ENCODE measurements at regions not wholly inside any gene's neighbourhood (a gene's known extent, or its start where the extent isn't known, plus 50 kb on each side); places are given as distances from the start of the nearest gene placed in this dataset.
"Not testable (repeated sequence)": the region's sequence is repeated elsewhere in the genome, so short reads cannot be mapped to it uniquely, and the experiment has no call there.

DNA sequence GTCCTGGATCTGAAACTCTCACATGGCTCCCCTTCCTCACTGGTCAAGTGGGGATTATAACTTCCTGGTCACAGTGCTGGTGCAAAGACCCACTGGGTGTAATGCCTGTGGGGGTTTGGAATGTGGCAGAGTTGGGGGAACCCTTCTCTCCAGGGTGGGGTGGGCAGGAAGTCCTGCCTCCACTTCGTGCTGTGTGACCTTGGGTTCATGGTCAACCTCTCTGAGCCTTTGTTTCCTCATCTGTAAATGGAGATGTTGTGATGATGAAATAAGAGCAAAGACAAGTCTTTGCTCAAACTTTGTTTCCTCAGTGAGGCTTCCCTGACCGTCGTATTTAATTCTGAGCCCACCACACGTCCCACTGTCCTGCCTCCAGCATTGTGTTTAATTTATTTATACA is 564.7 kb downstream of the PTPRU start:
- Histone ChIP-seq H3K27ac (no peak overlapping the region), H3K36me3 (ENCODE audit: insufficient read depth) (no peaks in the 10 kb centered on the region), H3K79me2 (ENCODE audit: insufficient read depth, low read depth) (no peaks in the 10 kb centered on the region), H2AFZ (ENCODE audit: low read depth) (no peak overlapping the region), H3K4me3 (IDR thresholded peaks at IDR 0.05; ENCODE audit: insufficient read depth, low read depth, low read length) (no peak overlapping the region), H3K4me1 (ENCODE audit: low read depth, poor library complexity, severe bottlenecking) (no peaks in the 10 kb centered on the region), H4K20me1 (ENCODE audit: insufficient read depth) (no peaks in the 10 kb centered on the region), H3K4me2 (no peak overlapping the region), H3K9ac (no peak overlapping the region), H3K27me3 (ENCODE audit: insufficient read depth, low read depth) (0 out of 2 replicates have a peak, but pooled peaks cover 3% of the 10 kb centered on the region)
- TF ChIP-seq, protein P1, sequence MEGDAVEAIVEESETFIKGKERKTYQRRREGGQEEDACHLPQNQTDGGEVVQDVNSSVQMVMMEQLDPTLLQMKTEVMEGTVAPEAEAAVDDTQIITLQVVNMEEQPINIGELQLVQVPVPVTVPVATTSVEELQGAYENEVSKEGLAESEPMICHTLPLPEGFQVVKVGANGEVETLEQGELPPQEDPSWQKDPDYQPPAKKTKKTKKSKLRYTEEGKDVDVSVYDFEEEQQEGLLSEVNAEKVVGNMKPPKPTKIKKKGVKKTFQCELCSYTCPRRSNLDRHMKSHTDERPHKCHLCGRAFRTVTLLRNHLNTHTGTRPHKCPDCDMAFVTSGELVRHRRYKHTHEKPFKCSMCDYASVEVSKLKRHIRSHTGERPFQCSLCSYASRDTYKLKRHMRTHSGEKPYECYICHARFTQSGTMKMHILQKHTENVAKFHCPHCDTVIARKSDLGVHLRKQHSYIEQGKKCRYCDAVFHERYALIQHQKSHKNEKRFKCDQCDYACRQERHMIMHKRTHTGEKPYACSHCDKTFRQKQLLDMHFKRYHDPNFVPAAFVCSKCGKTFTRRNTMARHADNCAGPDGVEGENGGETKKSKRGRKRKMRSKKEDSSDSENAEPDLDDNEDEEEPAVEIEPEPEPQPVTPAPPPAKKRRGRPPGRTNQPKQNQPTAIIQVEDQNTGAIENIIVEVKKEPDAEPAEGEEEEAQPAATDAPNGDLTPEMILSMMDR (conservative IDR thresholded peaks at IDR 0.05; ENCODE audit: low read depth, low read length), result no peak

DNA sequence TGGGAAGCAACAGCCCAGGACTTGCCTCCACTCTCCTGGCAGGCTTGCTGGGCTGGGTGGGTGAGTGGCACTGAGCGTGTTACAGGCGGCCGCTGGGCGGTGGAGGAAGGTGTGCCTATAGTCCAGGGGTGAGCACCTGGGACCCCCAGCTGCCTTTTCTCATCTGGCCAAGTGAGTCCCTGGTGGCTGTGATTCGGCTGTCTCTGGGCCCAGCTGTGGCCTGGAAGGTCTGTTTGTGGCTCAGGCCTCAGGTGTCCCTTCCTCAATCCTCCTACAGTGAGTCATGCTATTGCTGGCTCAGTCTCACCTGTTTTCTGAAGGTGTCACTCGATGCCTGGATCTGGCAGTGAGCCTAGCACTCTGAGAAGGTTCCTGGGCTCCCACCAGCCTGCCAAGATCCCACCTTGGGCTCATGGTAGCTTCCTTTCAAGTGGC is 564.2 kb downstream of the PTPRU start:
- Histone ChIP-seq H2AFZ (ENCODE audit: low read depth) (no peak overlapping the region), H3K4me3 (IDR thresholded peaks at IDR 0.05; ENCODE audit: insufficient read depth, low read depth, low read length) (no peak overlapping the region), H3K79me2 (ENCODE audit: insufficient read depth, low read depth) (no peaks in the 10 kb centered on the region), H3K4me2 (no peak overlapping the region), H3K27me3 (ENCODE audit: insufficient read depth, low read depth) (0 out of 2 replicates have a peak, but pooled peaks cover 3% of the 10 kb centered on the region), H3K9ac (no peak overlapping the region), H3K27ac (no peak overlapping the region), H3K36me3 (ENCODE audit: insufficient read depth) (no peaks in the 10 kb centered on the region), H3K4me1 (ENCODE audit: low read depth, poor library complexity, severe bottlenecking) (no peaks in the 10 kb centered on the region), H4K20me1 (ENCODE audit: insufficient read depth) (no peaks in the 10 kb centered on the region)
- TF ChIP-seq, protein P1 (conservative IDR thresholded peaks at IDR 0.05; ENCODE audit: low read depth, low read length), result no peak

DNA sequence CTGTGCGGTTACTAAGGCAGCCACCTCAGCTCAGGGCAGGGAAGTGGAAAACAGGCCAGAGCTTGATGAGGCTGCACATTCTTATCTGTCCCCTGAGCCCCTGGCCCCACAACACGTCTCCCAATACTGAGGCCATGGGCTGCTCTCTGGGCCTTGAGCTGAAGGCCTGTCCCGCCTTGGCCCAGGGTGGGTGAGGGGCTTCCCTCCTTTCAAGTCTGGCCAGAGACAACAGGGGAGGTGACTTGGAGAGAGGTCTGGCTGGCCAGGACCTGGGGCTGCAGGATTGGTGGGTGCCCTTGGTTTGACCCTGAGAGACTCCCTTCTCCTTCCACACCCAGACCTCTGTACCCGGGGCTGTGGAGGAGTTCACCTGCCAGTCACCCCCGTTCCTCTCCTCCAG is 563.8 kb downstream of the PTPRU start:
- Histone ChIP-seq H3K36me3 (ENCODE audit: insufficient read depth) (no peaks in the 10 kb centered on the region), H3K4me2 (no peak overlapping the region), H3K27me3 (ENCODE audit: insufficient read depth, low read depth) (0 out of 2 replicates have a peak, but pooled peaks cover 3% of the 10 kb centered on the region), H3K4me1 (ENCODE audit: low read depth, poor library complexity, severe bottlenecking) (no peaks in the 10 kb centered on the region), H2AFZ (ENCODE audit: low read depth) (no peak overlapping the region), H3K79me2 (ENCODE audit: insufficient read depth, low read depth) (no peaks in the 10 kb centered on the region), H3K4me3 (IDR thresholded peaks at IDR 0.05; ENCODE audit: insufficient read depth, low read depth, low read length) (no peak overlapping the region), H3K9ac (no peak overlapping the region), H3K27ac (no peak overlapping the region), H4K20me1 (ENCODE audit: insufficient read depth) (no peaks in the 10 kb centered on the region)
- TF ChIP-seq, protein P1 (conservative IDR thresholded peaks at IDR 0.05; ENCODE audit: low read depth, low read length), result no peak

DNA sequence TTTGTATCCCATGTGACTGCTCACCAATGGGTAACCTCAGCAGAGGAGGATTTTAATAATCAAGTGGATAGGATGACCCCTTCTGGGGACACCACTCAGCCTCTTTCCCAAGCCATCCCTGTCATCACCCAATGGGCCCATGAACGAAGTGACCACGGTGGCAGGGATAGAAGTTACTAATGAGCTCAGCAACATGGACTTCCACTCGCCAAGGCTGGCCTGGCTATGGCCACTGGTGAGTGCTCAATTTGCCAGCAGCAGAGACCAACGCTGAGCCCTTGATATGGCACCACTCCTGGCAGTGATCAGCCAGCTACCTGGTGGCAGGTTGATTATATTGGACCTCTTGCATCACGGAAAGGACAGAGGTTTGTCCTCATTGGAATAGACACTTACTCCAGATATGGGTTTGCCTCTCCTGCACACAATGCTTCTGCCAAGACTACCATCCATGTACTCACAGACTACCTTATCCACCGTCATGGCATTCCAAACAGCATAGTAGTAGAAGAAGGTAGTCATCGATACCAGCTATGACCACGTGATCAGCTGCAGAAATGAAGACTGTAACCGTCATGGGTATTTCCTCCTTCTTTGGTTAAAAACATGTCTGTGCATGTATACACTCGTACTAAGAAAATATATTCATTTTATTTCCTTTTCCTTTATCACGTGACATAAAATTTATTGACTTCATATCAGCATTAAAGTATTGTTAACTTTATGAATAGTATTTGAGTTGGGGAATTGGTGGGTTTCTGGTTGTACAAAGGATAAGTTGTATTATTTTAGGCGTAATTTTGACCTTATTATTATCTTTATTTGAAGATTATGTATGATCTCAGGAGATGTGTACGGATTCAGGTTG is 562.6 kb downstream of the PTPRU start:
- Histone ChIP-seq H3K27me3 (ENCODE audit: insufficient read depth, low read depth) (no peaks in the 10 kb centered on the region), H4K20me1 (ENCODE audit: insufficient read depth) (no peaks in the 10 kb centered on the region), H3K36me3 (ENCODE audit: insufficient read depth) (no peaks in the 10 kb centered on the region), H2AFZ (ENCODE audit: low read depth) (no peak overlapping the region), H3K4me2 (no peak overlapping the region), H3K79me2 (ENCODE audit: insufficient read depth, low read depth) (no peaks in the 10 kb centered on the region), H3K4me3 (IDR thresholded peaks at IDR 0.05; ENCODE audit: insufficient read depth, low read depth, low read length) (no peak overlapping the region), H3K27ac (no peak overlapping the region), H3K9ac (no peak overlapping the region), H3K4me1 (ENCODE audit: low read depth, poor library complexity, severe bottlenecking) (no peaks in the 10 kb centered on the region)
- TF ChIP-seq, protein P1 (conservative IDR thresholded peaks at IDR 0.05; ENCODE audit: low read depth, low read length), result no peak

DNA sequence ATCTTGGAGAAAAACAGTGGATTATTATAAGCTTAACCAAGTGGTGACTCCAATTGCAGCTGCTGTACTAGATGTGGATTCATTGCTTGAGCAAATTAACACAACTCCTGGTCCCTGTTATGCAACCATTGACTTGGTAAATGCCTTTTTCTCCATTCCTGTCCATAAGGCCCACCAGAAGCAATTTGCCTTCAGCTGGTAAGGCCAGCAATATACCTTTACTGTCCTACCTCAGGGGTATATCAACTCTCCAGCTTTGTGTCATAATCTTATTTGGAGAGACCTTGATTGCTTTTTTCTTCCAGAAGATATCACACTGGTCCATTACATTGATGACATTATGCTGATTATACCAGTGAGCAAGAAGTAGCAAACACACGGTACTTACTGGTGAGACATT is 560.8 kb downstream of the PTPRU start:
- not testable (repeated sequence) for H3K27ac ChIP-seq; H4K20me1 ChIP-seq (ENCODE audit: insufficient read depth); H3K36me3 ChIP-seq (ENCODE audit: insufficient read depth); H3K4me1 ChIP-seq (ENCODE audit: low read depth, poor library complexity, severe bottlenecking); H3K27me3 ChIP-seq (ENCODE audit: insufficient read depth, low read depth); H3K4me2 ChIP-seq; H3K9ac ChIP-seq; H3K4me3 ChIP-seq (IDR thresholded peaks at IDR 0.05; ENCODE audit: insufficient read depth, low read depth, low read length); H3K79me2 ChIP-seq (ENCODE audit: insufficient read depth, low read depth); H2AFZ ChIP-seq (ENCODE audit: low read depth)

DNA sequence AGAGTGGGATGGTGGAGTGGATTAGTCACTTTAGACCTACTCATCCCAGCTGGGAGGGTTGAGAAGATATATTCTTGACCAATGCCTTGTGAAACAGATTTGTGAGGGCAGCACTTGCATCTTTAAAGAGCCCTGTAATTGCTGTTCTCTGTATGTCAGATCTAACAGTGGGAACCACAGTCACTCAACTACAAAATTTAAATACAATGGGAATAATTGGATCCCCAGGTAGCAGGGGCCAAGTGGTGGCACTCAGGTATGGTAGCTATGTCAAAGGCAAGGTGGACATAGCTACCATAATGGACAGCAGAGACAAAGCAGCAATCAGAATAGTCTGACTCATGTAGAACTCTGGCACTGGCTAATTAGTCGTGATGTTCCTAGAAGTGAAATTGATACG is 559.6 kb downstream of the PTPRU start:
- not testable (repeated sequence) for H3K36me3 ChIP-seq (ENCODE audit: insufficient read depth); H4K20me1 ChIP-seq (ENCODE audit: insufficient read depth); H3K79me2 ChIP-seq (ENCODE audit: insufficient read depth, low read depth); H3K4me3 ChIP-seq (IDR thresholded peaks at IDR 0.05; ENCODE audit: insufficient read depth, low read depth, low read length); H3K27me3 ChIP-seq (ENCODE audit: insufficient read depth, low read depth); H2AFZ ChIP-seq (ENCODE audit: low read depth); H3K9ac ChIP-seq; H3K27ac ChIP-seq; H3K4me2 ChIP-seq; H3K4me1 ChIP-seq (ENCODE audit: low read depth, poor library complexity, severe bottlenecking)

All from KMS-11 (cell line).